Lower lobe of right lung (tissue), 2 donors: ENCODE measurements at regions not wholly inside any gene's neighbourhood (a gene's known extent, or its start where the extent isn't known, plus 50 kb on each side); places are given as distances from the start of the nearest gene placed in this dataset.
"Not testable (repeated sequence)": the region's sequence is repeated elsewhere in the genome, so short reads cannot be mapped to it uniquely, and the experiment has no call there.

Experiments
- ATAC-seq, 2 donors: fragments of 200-7000 bp; cut with Tn5 transposase; one replicate each; pipeline ENCODE4 v1.9.1; 2020 to 2022; ENCODE audit warnings: mild to moderate bottlenecking in 2 of 2, moderate library complexity in 2 of 2
- DNase-seq: peaks from one replicate; pipeline ENCODE4 v3.0.0-alpha.2; 2020
- H3K27ac ChIP-seq: fragments of 200-600 bp; one replicate; pipeline ENCODE4 v1.8.0; 2022
- H3K27me3 ChIP-seq: fragments of 200-600 bp; one replicate; pipeline ENCODE4 v1.8.0; 2022; ENCODE audit warnings: low read depth
- H3K36me3 ChIP-seq: fragments of 200-600 bp; one replicate; pipeline ENCODE4 v1.8.0; 2022; ENCODE audit warnings: mild to moderate bottlenecking
- H3K4me1 ChIP-seq: fragments of 200-600 bp; one replicate; pipeline ENCODE4 v1.8.0; 2022
- H3K4me3 ChIP-seq: fragments of 200-600 bp; one replicate; pipeline ENCODE4 v1.8.0; 2022; ENCODE audit warnings: mild to moderate bottlenecking
- H3K9me3 ChIP-seq: fragments of 200-600 bp; one replicate; pipeline ENCODE4 v1.8.0; 2022
- CTCF ChIP-seq: fragments of 200-600 bp; IDR thresholded peaks from one replicate; pipeline ENCODE4 v1.8.0; 2022; ENCODE audit warnings: antibody characterized with exemption, mild to moderate bottlenecking
- intact Hi-C: fragments of 100-400 bp; cut with DNase I; formaldehyde crosslinking; loops from one replicate; pipeline ENCODE4 v1.11.0; 2022
- donor health status: DM: no; HTN: yes; CAD: no; lungs with severe emphysema.

DNA sequence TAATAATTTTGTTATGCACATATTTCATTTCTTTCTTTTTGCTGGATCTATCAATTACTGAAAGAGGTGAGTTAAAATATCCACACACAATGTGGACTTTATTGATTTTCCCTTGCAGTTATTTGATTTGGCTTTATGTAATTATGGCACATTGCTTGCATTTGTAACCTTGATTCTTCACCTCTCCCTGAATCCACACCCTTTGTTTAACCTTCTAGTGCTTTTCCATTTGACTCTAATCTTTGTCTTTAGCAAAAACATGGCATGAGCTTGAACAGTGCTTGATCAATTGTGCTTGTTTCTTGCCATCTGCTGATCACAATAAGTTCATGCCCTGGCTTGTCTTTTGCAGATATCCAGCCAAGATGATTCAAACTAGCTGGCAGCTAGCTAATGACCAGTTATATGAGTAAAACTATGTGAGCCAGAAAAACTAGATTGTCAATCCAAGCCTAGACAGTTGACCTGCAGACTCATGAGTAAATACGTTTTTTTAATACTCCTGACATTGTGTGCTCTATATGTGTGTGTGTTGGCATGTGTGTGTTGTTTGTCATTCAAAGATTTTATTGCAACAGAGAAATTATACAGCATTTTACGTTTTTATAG is 899.2 kb downstream of the NCAM2 start:
- DNase-seq (no peak), ATAC-seq (no peak)
- H3K4me3 ChIP-seq = no peak overlapping the region
- H3K9me3 ChIP-seq = no peaks in the 10 kb centered on the region
- intact Hi-C loops = no loop called here
- no peaks in the 10 kb centered on the region for H3K27me3 ChIP-seq
- no peaks in the 10 kb centered on the region for H3K4me1 ChIP-seq
- no peak for TF ChIP-seq CTCF
- no peaks in the 10 kb centered on the region for H3K36me3 ChIP-seq
- no peak overlapping the region for H3K27ac ChIP-seq

DNA sequence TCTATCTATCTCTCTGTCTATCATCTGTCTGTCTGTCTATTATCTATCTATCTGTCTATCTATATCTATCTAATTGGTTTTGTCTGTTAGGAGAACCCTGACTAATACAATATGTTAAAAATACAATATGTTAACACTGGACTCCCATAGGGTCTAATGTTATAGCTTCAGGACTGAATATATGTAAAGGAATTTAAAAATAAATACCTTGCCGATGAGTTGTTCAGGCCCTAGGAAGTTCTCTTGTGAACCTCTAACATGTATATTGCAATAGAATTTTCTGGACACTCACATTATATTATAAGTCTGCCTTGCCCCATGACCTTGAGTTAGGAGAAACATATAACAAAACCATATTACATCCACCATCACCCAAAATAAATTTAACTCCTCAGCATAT is 900.6 kb downstream of the NCAM2 start:
- no peak for ATAC-seq
- no peak for DNase-seq
- H3K4me3 ChIP-seq = no peak overlapping the region
- H3K9me3 ChIP-seq = no peaks in the 10 kb centered on the region
- no peak overlapping the region for H3K27ac ChIP-seq
- no peak for TF ChIP-seq CTCF
- intact Hi-C loops = no loop called here
- H3K4me1 ChIP-seq = no peaks in the 10 kb centered on the region
- no peaks in the 10 kb centered on the region for H3K27me3 ChIP-seq
- H3K36me3 ChIP-seq = no peaks in the 10 kb centered on the region

DNA sequence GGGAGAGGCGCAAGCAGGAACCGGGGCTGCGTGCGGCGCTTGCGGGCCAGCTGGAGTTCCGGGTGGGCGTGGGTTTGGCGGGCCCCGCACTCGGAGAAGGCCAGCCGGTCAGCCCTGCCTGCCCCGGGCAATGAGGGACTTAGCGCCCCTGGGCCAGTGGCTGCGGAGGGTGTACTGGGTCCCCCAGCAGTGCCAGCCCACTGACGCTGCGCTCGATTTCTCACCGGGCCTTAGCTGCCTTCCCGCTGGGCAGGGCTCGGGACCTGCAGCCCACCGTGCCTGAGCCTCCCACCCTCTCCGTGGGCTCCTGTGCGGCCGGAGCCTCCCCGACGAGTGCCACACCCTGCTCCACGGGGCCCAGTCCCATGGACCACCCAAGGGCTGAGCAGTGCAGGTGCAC is 904.2 kb downstream of the NCAM2 start:
- DNase-seq, H3K4me3 ChIP-seq, H3K27me3 ChIP-seq, ATAC-seq, intact Hi-C loops, H3K36me3 ChIP-seq, H3K4me1 ChIP-seq, H3K9me3 ChIP-seq, H3K27ac ChIP-seq: not testable (repeated sequence)

DNA sequence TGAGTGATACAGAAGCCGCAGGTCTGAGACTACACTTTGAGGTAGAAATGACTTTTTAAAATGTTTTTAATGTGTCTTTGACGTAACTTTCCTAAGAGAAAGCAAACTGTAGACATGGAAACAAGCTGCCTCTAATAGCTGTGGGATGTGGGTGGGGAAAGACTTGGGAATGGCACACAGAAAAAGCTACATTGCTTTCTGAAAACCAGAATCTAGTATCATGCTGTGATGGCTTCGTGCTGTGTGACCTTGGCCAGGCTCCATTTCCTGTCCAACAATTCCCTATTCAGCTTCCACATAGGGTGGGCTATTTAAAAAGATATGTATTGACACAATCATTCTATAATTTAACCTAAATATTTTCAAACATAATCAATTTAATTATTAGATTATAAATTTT is 909.1 kb downstream of the NCAM2 start:
- Histone ChIP-seq H3K36me3 (no peaks in the 10 kb centered on the region), H3K4me3 (no peak overlapping the region), H3K27ac (no peak overlapping the region), H3K4me1 (no peaks in the 10 kb centered on the region), H3K27me3 (no peaks in the 10 kb centered on the region), H3K9me3 (no peaks in the 10 kb centered on the region)
- intact Hi-C loops = no loop called here
- no peak for ATAC-seq
- no peak for TF ChIP-seq CTCF
- DNase-seq = no peak

- Histone ChIP-seq H3K4me1 (no peaks in the 10 kb centered on the region), H3K4me3 (no peak overlapping the region), H3K27me3 (no peaks in the 10 kb centered on the region), H3K9me3 (no peaks in the 10 kb centered on the region), H3K36me3 (no peaks in the 10 kb centered on the region), H3K27ac (no peak overlapping the region)
- DNase-seq (no peak), ATAC-seq (no peak)
- intact Hi-C loops = no loop called here
- no peak for TF ChIP-seq CTCF
Measured at GRCh38 chr21:21915816-21916215, 917.6 kb downstream of the NCAM2 start.

DNA sequence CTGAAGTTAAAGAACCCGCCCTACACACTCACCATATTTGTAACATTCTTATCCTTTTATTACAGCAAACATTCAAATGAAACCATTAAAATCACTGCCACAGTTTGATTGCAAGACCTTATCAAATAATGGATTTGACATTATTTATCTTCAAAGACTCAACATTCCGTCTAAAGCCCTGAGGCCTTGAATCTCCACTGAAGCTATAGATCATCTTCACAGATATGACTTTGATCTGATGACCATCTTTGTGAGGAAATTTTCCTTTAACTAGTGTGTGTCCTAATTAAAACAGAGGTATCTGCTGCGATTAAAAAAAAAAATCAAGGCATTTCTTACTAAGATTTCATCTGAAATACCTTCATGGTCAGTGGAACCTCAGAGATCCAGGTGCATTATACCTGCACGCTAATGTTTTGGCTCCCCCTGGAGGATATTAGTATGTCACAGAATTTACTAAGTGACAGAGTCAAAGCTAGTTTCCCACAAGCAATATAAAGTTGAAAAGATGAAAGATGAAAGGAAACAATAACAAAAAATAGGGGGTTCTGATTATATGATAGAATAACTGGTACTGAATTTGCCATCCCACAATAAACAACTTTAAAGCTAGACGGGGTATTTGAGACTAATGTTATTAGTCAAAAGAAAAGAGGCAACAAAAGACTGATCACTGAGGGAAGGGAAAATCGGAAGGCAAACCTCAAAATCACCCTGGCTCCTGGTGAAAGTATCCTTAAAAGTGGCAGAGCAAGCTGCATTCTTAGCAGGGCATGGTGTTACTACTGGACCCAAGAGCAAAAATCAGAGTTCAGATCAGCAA is 923.4 kb downstream of the NCAM2 start:
- peak; percentile 46 for TF ChIP-seq CTCF
- no peaks in the 10 kb centered on the region for H3K36me3 ChIP-seq
- DNase-seq (no peak), ATAC-seq (no peak)
- H3K9me3 ChIP-seq = no peaks in the 10 kb centered on the region
- no peak overlapping the region for H3K27ac ChIP-seq
- no peak overlapping the region for H3K4me3 ChIP-seq
- H3K4me1 ChIP-seq = no peaks in the 10 kb centered on the region
- intact Hi-C loops = no loop called here
- H3K27me3 ChIP-seq = no peaks in the 10 kb centered on the region
